Transverse colon (tissue), 4 donors: ENCODE measurements at regions not wholly inside any gene's neighbourhood (a gene's known extent, or its start where the extent isn't known, plus 50 kb on each side); places are given as distances from the start of the nearest gene placed in this dataset.

Source experiments
- DNase-seq: peaks from one replicate; pipeline ENCODE4 v3.0.0-alpha.2; 2019
- H3K27ac ChIP-seq, 4 donors: fragments of 200-600 bp; sonication (generic); 2 replicates each; pipeline ENCODE4 v1.5.1; 2016 to 2018; ENCODE audit warnings: inconsistent platforms in 4 of 4
- H3K27me3 ChIP-seq: fragments of 200-600 bp; sonication (generic); 2 replicates; pipeline ENCODE4 v1.5.1; 2017; ENCODE audit warnings: inconsistent platforms
- H3K36me3 ChIP-seq, 4 donors: fragments of 200-600 bp; sonication (generic); 2 replicates each; pipeline ENCODE4 v1.5.1; 2017 to 2019; ENCODE audit warnings: inconsistent platforms in 4 of 4
- H3K4me1 ChIP-seq, 4 donors: fragments of 200-600 bp; sonication (generic); 2 replicates each; pipeline ENCODE4 v1.5.1; 2017 to 2020; ENCODE audit warnings: inconsistent platforms in 4 of 4
- H3K4me3 ChIP-seq, 4 donors: fragments of 200-600 bp; sonication (generic); 1 replicate in 1 of 4; 2 replicates in 3 of 4; pipeline versions ENCODE4 v1.5.1 to v1.6.1; 2017 to 2019; ENCODE audit warnings: inconsistent platforms in 4 of 4
- H3K9me3 ChIP-seq, 2 donors: fragments of 200-600 bp; sonication (generic); 2 replicates each; pipeline ENCODE4 v1.5.1; 2017 to 2019; ENCODE audit warnings: inconsistent platforms in 2 of 2
- CTCF ChIP-seq, 5 experiments: fragments of 200-600 bp in 3 of 5; fragments of 450-650 bp in 2 of 5; sonication (generic) in 3 of 5; IDR thresholded peaks; 1 replicate in 2 of 5; 2 replicates in 3 of 5; pipeline ENCODE4 v1.5.1; 2016 to 2017; ENCODE audit warnings: antibody characterized with exemption in 5 of 5, inconsistent platforms in 3 of 5, mild to moderate bottlenecking in 2 of 5, moderate library complexity in 1 of 5
- EP300 ChIP-seq: sonication (generic); formaldehyde crosslinking; IDR thresholded peaks from one replicate; pipeline ENCODE4 v1.6.1; 2017; ENCODE audit warnings: antibody characterized with exemption, low read depth
- POLR2A ChIP-seq: fragments of 450-650 bp; IDR thresholded peaks from one replicate; pipeline ENCODE4 v1.6.1; 2016; ENCODE audit warnings: antibody characterized with exemption, mild to moderate bottlenecking, moderate library complexity
- POLR2AphosphoS5 ChIP-seq, 3 donors: sonication (generic); formaldehyde crosslinking; IDR thresholded peaks; one replicate each; pipeline ENCODE4 v1.6.1; 2016; ENCODE audit warnings: antibody characterized with exemption in 3 of 3
- WGBS, 2 donors: methylation state at CpG; one replicate each; pipeline ENCODE4 v1.1.5; 2018; ENCODE audit warnings: low coverage in 1 of 2; 5-methylcytosine and 5-hydroxymethylcytosine counted together
- in situ Hi-C, 4 donors: fragments of 200-750 bp; cut with MboI; loops; one replicate each; pipeline versions ENCODE4 v1.15.0 to v1.15.1; 2017; ENCODE audit warnings: low sequenced_read_pairs in 3 of 4, low pct_ligation_motif_present in 1 of 4, low pct_unique_long_range_greater_than_20kb in 1 of 4
- intact Hi-C: fragments of 100-400 bp; cut with DNase I; formaldehyde crosslinking; loops from one replicate; pipeline ENCODE4 v1.15.1; 2023; ENCODE audit warnings: low total_unique reads

GRCh38 chr2:128469203-128469602 lies 150.5 kb upstream of the HS6ST1 start:
- no peak overlapping the region for H3K4me3 ChIP-seq
- 64% methylated on average over 1 of the region's 1 CpG; no CpG with 5 or more reads in 1 of the 2 donors for WGBS, 2 donors
- peaks cover 8 to 17% of the 10 kb centered on the region in 2 donors for H3K9me3 ChIP-seq
- H3K4me1 ChIP-seq = peaks cover 0 to 3% (median 0%) of the 10 kb centered on the region in 4 donors
- no peaks in the 10 kb centered on the region for H3K27me3 ChIP-seq
- no peak overlapping the region for H3K27ac ChIP-seq
- no peaks in the 10 kb centered on the region for H3K36me3 ChIP-seq
- in situ Hi-C loops (no loop called here), intact Hi-C loops (no loop called here)
- TF ChIP-seq EP300 (no peak), CTCF (IDR thresholded peaks at IDR 0.05) (peak in 1 of 5 experiments; percentile 15), POLR2AphosphoS5 (IDR thresholded peaks at IDR 0.05) (no peak), POLR2A (no peak)
- DNase-seq = no peak

- H3K4me3 ChIP-seq = no peak overlapping the region
- intact Hi-C loops (no loop called here), in situ Hi-C loops (no loop called here)
- H3K4me1 ChIP-seq = peaks cover 0 to 3% (median 0%) of the 10 kb centered on the region in 4 donors
- DNase-seq = no peak
- peaks cover 8 to 17% of the 10 kb centered on the region in 2 donors for H3K9me3 ChIP-seq
- no peak overlapping the region for H3K27ac ChIP-seq
- 58% methylated on average over 3 of the region's 3 CpGs; no CpG with 5 or more reads in 1 of the 2 donors for WGBS, 2 donors
- no peaks in the 10 kb centered on the region for H3K36me3 ChIP-seq
- H3K27me3 ChIP-seq = no peaks in the 10 kb centered on the region
- TF ChIP-seq POLR2A (no peak), POLR2AphosphoS5 (IDR thresholded peaks at IDR 0.05) (no peak), CTCF (IDR thresholded peaks at IDR 0.05) (no peak), EP300 (no peak)
Observed at GRCh38 chr2:128469875-128470274, 151.2 kb upstream of the HS6ST1 start.

GRCh38 chr2:128472789-128473174 lies 154.1 kb upstream of the HS6ST1 start:
- Histone ChIP-seq H3K9me3 (peaks cover 8 to 17% of the 10 kb centered on the region in 2 donors), H3K27me3 (no peaks in the 10 kb centered on the region), H3K4me1 (peaks cover 0 to 3% (median 0%) of the 10 kb centered on the region in 4 donors), H3K27ac (peak overlapping the region in 1 of 4 donors; percentile 11), H3K4me3 (peak overlapping the region in 1 of 4 donors; percentile 11), H3K36me3 (no peaks in the 10 kb centered on the region)
- intact Hi-C loops (no loop called here), in situ Hi-C loops (no loop called here)
- WGBS, 2 donors = 17 to 43% methylated on average over 1 to 5 of the region's 5 CpGs
- no peak for DNase-seq
- no peak for TF ChIP-seq POLR2AphosphoS5 (IDR thresholded peaks at IDR 0.05)
- no peak for TF ChIP-seq CTCF (IDR thresholded peaks at IDR 0.05)
- TF ChIP-seq POLR2A = no peak
- no peak for TF ChIP-seq EP300

GRCh38 chr2:128473175-128474035 lies 154.7 kb upstream of the HS6ST1 start:
- 14 to 46% methylated on average over 6 to 25 of the region's 26 CpGs for WGBS, 2 donors
- Histone ChIP-seq H3K9me3 (peaks cover 8 to 17% of the 10 kb centered on the region in 2 donors), H3K27me3 (no peaks in the 10 kb centered on the region), H3K27ac (peak overlapping the region in 2 of 4 donors; percentile 1 to 11), H3K36me3 (no peaks in the 10 kb centered on the region), H3K4me3 (peak overlapping the region in 1 of 4 donors; percentile 11), H3K4me1 (peaks cover 0 to 3% (median 0%) of the 10 kb centered on the region in 4 donors)
- in situ Hi-C loops (no loop called here), intact Hi-C loops (no loop called here)
- no peak for TF ChIP-seq EP300
- peak; percentile 17 for DNase-seq
